Upper lobe of left lung (tissue), 4 donors: ENCODE measurements at regions not wholly inside any gene's neighbourhood (a gene's known extent, or its start where the extent isn't known, plus 50 kb on each side); places are given as distances from the start of the nearest gene placed in this dataset.

Source experiments
- EP300 ChIP-seq, 4 donors: sonication (generic); formaldehyde crosslinking; IDR thresholded peaks; one replicate each; pipeline ENCODE4 v1.5.1; 2017; ENCODE audit warnings: antibody characterized with exemption in 4 of 4, control low read depth in 2 of 4
- POLR2AphosphoS5 ChIP-seq, 2 donors: sonication (generic); formaldehyde crosslinking; IDR thresholded peaks; one replicate each; pipeline ENCODE4 v1.5.1; 2017; ENCODE audit warnings: antibody characterized with exemption in 2 of 2
- TF ChIP-seq, protein P1 (sequence below), 6 experiments: fragments of 450-650 bp in 4 of 6; fragments of 200-600 bp in 2 of 6; sonication (generic) in 2 of 6; IDR thresholded peaks; one replicate each; pipeline ENCODE4 v1.5.1; 2016 to 2019; ENCODE audit warnings: antibody characterized with exemption in 6 of 6

DNA sequence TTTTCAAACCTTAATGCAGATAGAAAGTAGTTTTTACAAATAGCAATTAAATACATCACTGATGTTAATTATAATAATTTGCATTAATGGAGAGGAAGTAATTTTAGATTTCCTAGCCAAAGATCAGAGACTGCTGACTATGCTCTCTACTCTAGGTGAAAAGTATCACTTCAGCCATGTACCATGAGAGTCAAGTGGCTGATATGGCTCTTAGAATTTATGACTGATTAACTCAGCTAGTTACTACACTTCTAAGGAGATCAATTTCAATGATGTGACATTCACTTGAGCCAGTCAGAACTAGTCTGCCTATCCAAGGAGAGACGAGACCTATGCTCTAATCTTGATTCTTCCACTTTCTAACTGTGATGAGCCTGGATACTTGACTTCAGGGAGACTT, 405.7 kb upstream of the RORA start:
- TF ChIP-seq EP300 (IDR thresholded peaks at IDR 0.05) (no peak), POLR2AphosphoS5 (IDR thresholded peaks at IDR 0.05) (no peak)
- TF ChIP-seq, protein P1, sequence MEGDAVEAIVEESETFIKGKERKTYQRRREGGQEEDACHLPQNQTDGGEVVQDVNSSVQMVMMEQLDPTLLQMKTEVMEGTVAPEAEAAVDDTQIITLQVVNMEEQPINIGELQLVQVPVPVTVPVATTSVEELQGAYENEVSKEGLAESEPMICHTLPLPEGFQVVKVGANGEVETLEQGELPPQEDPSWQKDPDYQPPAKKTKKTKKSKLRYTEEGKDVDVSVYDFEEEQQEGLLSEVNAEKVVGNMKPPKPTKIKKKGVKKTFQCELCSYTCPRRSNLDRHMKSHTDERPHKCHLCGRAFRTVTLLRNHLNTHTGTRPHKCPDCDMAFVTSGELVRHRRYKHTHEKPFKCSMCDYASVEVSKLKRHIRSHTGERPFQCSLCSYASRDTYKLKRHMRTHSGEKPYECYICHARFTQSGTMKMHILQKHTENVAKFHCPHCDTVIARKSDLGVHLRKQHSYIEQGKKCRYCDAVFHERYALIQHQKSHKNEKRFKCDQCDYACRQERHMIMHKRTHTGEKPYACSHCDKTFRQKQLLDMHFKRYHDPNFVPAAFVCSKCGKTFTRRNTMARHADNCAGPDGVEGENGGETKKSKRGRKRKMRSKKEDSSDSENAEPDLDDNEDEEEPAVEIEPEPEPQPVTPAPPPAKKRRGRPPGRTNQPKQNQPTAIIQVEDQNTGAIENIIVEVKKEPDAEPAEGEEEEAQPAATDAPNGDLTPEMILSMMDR (IDR thresholded peaks at IDR 0.05): no peak
